ENCODE measurements at regions not wholly inside any gene's neighbourhood (a gene's known extent, or its start where the extent isn't known, plus 50 kb on each side); places are given as distances from the start of the nearest gene placed in this dataset.

GRCh38 chr1:239436286-239436685, 49.9 kb downstream of the CHRM3 start:
- in situ Hi-C loops (cut with HindIII; ENCODE audit: low sequenced_read_pairs), result no loop called here

GRCh38 chr1:239437822-239438221, 51.5 kb downstream of the CHRM3 start:
- in situ Hi-C loops (cut with HindIII; ENCODE audit: low sequenced_read_pairs), result no loop called here

- in situ Hi-C loops (cut with HindIII; ENCODE audit: low sequenced_read_pairs), result no loop called here
Measured at GRCh38 chr1:239438891-239439290, 52.5 kb downstream of the CHRM3 start.

- in situ Hi-C loops (cut with HindIII; ENCODE audit: low sequenced_read_pairs), result no loop called here
Measured at GRCh38 chr1:239443361-239443760, 57.0 kb downstream of the CHRM3 start.

GRCh38 chr1:239446611-239447010, 60.2 kb downstream of the CHRM3 start:
- in situ Hi-C loops (cut with HindIII; ENCODE audit: low sequenced_read_pairs), result no loop called here

- in situ Hi-C loops (cut with HindIII; ENCODE audit: low sequenced_read_pairs), result no loop called here
Measured at GRCh38 chr1:239448911-239449310, 62.5 kb downstream of the CHRM3 start.

GRCh38 chr1:239455743-239456142, 69.4 kb downstream of the CHRM3 start:
- in situ Hi-C loops (cut with HindIII; ENCODE audit: low sequenced_read_pairs), result no loop called here

GRCh38 chr1:239456788-239457187, 70.4 kb downstream of the CHRM3 start:
- in situ Hi-C loops (cut with HindIII; ENCODE audit: low sequenced_read_pairs), result no loop called here

GRCh38 chr1:239457491-239458143, 71.2 kb downstream of the CHRM3 start:
- in situ Hi-C loops (cut with HindIII; ENCODE audit: low sequenced_read_pairs), result no loop called here

- in situ Hi-C loops (cut with HindIII; ENCODE audit: low sequenced_read_pairs), result no loop called here
Measured at GRCh38 chr1:239458144-239458500, 71.8 kb downstream of the CHRM3 start.

GRCh38 chr1:239467730-239468129, 81.4 kb downstream of the CHRM3 start:
- in situ Hi-C loops (cut with HindIII; ENCODE audit: low sequenced_read_pairs), result no loop called here

- in situ Hi-C loops (cut with HindIII; ENCODE audit: low sequenced_read_pairs), result no loop called here
Measured at GRCh38 chr1:239478069-239478468, 91.7 kb downstream of the CHRM3 start.

GRCh38 chr1:239483391-239483790, 97.0 kb downstream of the CHRM3 start:
- in situ Hi-C loops (cut with HindIII; ENCODE audit: low sequenced_read_pairs), result no loop called here

- in situ Hi-C loops (cut with HindIII; ENCODE audit: low sequenced_read_pairs), result no loop called here
Measured at GRCh38 chr1:239493811-239494414, 107.5 kb downstream of the CHRM3 start.

- in situ Hi-C loops (cut with HindIII; ENCODE audit: low sequenced_read_pairs), result no loop called here
Measured at GRCh38 chr1:239505094-239505493, 118.7 kb downstream of the CHRM3 start.

GRCh38 chr1:239507826-239508225, 121.5 kb downstream of the CHRM3 start:
- in situ Hi-C loops (cut with HindIII; ENCODE audit: low sequenced_read_pairs), result no loop called here

- in situ Hi-C loops (cut with HindIII; ENCODE audit: low sequenced_read_pairs), result no loop called here
Measured at GRCh38 chr1:239511875-239512274, 125.5 kb downstream of the CHRM3 start.

- in situ Hi-C loops (cut with HindIII; ENCODE audit: low sequenced_read_pairs), result no loop called here
Measured at GRCh38 chr1:239516579-239516978, 130.2 kb downstream of the CHRM3 start.

GRCh38 chr1:239526391-239526790, 140.0 kb downstream of the CHRM3 start:
- in situ Hi-C loops (cut with HindIII; ENCODE audit: low sequenced_read_pairs), result no loop called here

- in situ Hi-C loops (cut with HindIII; ENCODE audit: low sequenced_read_pairs), result no loop called here
Measured at GRCh38 chr1:239527051-239527693, 140.8 kb downstream of the CHRM3 start.

GRCh38 chr1:239536165-239536849, 149.9 kb downstream of the CHRM3 start:
- in situ Hi-C loops (cut with HindIII; ENCODE audit: low sequenced_read_pairs), result no loop called here

GRCh38 chr1:239537795-239538194, 151.4 kb downstream of the CHRM3 start:
- in situ Hi-C loops (cut with HindIII; ENCODE audit: low sequenced_read_pairs), result no loop called here
